ENCODE measurements at regions not wholly inside any gene's neighbourhood (a gene's known extent, or its start where the extent isn't known, plus 50 kb on each side); places are given as distances from the start of the nearest gene placed in this dataset.
"Not testable (repeated sequence)": the region's sequence is repeated elsewhere in the genome, so short reads cannot be mapped to it uniquely, and the experiment has no call there.

- H3K4me1 Mint-ChIP-seq (ENCODE audit: low read depth): no peaks in the 10 kb centered on the region
- no peaks in the 10 kb centered on the region for H3K4me1 ChIP-seq (ENCODE audit: insufficient read depth, low read length)
- ATAC-seq (ENCODE audit: poor library complexity) (no peak), DNase-seq (no peak)
- ChIA-PET CTCF (no interaction called here), POLR2A (no interaction called here)
- H3K27me3 ChIP-seq (ENCODE audit: control insufficient read depth in 1 of 2, insufficient read depth in 2 of 2, low read length in 2 of 2): no peaks in the 10 kb centered on the region
- H3K27me3 Mint-ChIP-seq: no peaks in the 10 kb centered on the region
- no peak overlapping the region for H3K27ac ChIP-seq (ENCODE audit: low read depth in 1 of 2, low read length in 2 of 2)
- intact Hi-C loops (cut with DNase I, micrococcal nuclease): no loop called here
- no peaks in the 10 kb centered on the region for H3K36me3 ChIP-seq (ENCODE audit: insufficient read depth, low read length)
- H3K36me3 Mint-ChIP-seq (ENCODE audit: low read depth): no peaks in the 10 kb centered on the region
- H3K4me3 ChIP-seq (ENCODE audit: low read length): no peak overlapping the region
- peaks cover 2% of the 10 kb centered on the region for H3K9me3 Mint-ChIP-seq
- H3K4me3 Mint-ChIP-seq: no peak overlapping the region
- TF ChIP-seq CTCF (IDR thresholded peaks at IDR 0.05): no peak
- no peak overlapping the region for H3K27ac Mint-ChIP-seq
- H3K9me3 ChIP-seq (ENCODE audit: control insufficient read depth in 1 of 2, insufficient read depth in 1 of 2, low read length in 2 of 2): peaks cover 0 to 4% of the 10 kb centered on the region in 2 experiments
These were observed 753.4 kb upstream of the ADGRB3 start for GRCh38 chr6:67881706-67882065.

GRCh38 chr6:67880939-67881705, 754.0 kb upstream of the ADGRB3 start:
- ChIA-PET POLR2A (no interaction called here), CTCF (no interaction called here)
- no peak for TF ChIP-seq CTCF (IDR thresholded peaks at IDR 0.05)
- H3K4me3 ChIP-seq (ENCODE audit: low read length): no peak overlapping the region
- Mint-ChIP-seq H3K27me3 (no peaks in the 10 kb centered on the region), H3K36me3 (ENCODE audit: low read depth) (no peaks in the 10 kb centered on the region), H3K9me3 (peaks cover 2% of the 10 kb centered on the region), H3K27ac (no peak overlapping the region), H3K4me1 (ENCODE audit: low read depth) (no peaks in the 10 kb centered on the region), H3K4me3 (no peak overlapping the region)
- H3K36me3 ChIP-seq (ENCODE audit: insufficient read depth, low read length): no peaks in the 10 kb centered on the region
- DNase-seq: no peak
- H3K27ac ChIP-seq (ENCODE audit: low read depth in 1 of 2, low read length in 2 of 2): no peak overlapping the region
- no peak for ATAC-seq (ENCODE audit: poor library complexity)
- H3K4me1 ChIP-seq (ENCODE audit: insufficient read depth, low read length): no peaks in the 10 kb centered on the region
- H3K9me3 ChIP-seq (ENCODE audit: control insufficient read depth in 1 of 2, insufficient read depth in 1 of 2, low read length in 2 of 2): peaks cover 0 to 4% of the 10 kb centered on the region in 2 experiments
- no peaks in the 10 kb centered on the region for H3K27me3 ChIP-seq (ENCODE audit: control insufficient read depth in 1 of 2, insufficient read depth in 2 of 2, low read length in 2 of 2)
- intact Hi-C loops (cut with DNase I, micrococcal nuclease): no loop called here

- POLR2A ChIA-PET; DNase-seq; H3K27me3 ChIP-seq (ENCODE audit: control insufficient read depth in 1 of 2, insufficient read depth in 2 of 2, low read length in 2 of 2); H3K27me3 Mint-ChIP-seq; ATAC-seq (ENCODE audit: poor library complexity); H3K27ac ChIP-seq (ENCODE audit: low read depth in 1 of 2, low read length in 2 of 2); H3K4me1 ChIP-seq (ENCODE audit: insufficient read depth, low read length); H3K27ac Mint-ChIP-seq; H3K4me3 Mint-ChIP-seq; CTCF ChIA-PET; H3K36me3 Mint-ChIP-seq (ENCODE audit: low read depth); intact Hi-C loops (cut with DNase I, micrococcal nuclease); H3K9me3 Mint-ChIP-seq; H3K4me1 Mint-ChIP-seq (ENCODE audit: low read depth); H3K36me3 ChIP-seq (ENCODE audit: insufficient read depth, low read length); H3K9me3 ChIP-seq (ENCODE audit: control insufficient read depth in 1 of 2, insufficient read depth in 1 of 2, low read length in 2 of 2); H3K4me3 ChIP-seq (ENCODE audit: low read length): not testable (repeated sequence)
These were observed 754.7 kb upstream of the ADGRB3 start for GRCh38 chr6:67880343-67880742.

- H3K4me1 ChIP-seq (ENCODE audit: insufficient read depth, low read length); CTCF ChIA-PET; H3K9me3 ChIP-seq (ENCODE audit: control insufficient read depth in 1 of 2, insufficient read depth in 1 of 2, low read length in 2 of 2); H3K27me3 Mint-ChIP-seq; H3K27me3 ChIP-seq (ENCODE audit: control insufficient read depth in 1 of 2, insufficient read depth in 2 of 2, low read length in 2 of 2); DNase-seq; intact Hi-C loops (cut with DNase I, micrococcal nuclease); H3K36me3 ChIP-seq (ENCODE audit: insufficient read depth, low read length); H3K9me3 Mint-ChIP-seq; ATAC-seq (ENCODE audit: poor library complexity); H3K4me3 Mint-ChIP-seq; POLR2A ChIA-PET; H3K4me3 ChIP-seq (ENCODE audit: low read length); H3K27ac Mint-ChIP-seq; H3K27ac ChIP-seq (ENCODE audit: low read depth in 1 of 2, low read length in 2 of 2); H3K36me3 Mint-ChIP-seq (ENCODE audit: low read depth); H3K4me1 Mint-ChIP-seq (ENCODE audit: low read depth): not testable (repeated sequence)
These were observed 755.2 kb upstream of the ADGRB3 start for GRCh38 chr6:67879928-67880327.

- ATAC-seq (ENCODE audit: poor library complexity); CTCF ChIA-PET; H3K27ac Mint-ChIP-seq: not testable (repeated sequence)
These were observed 755.8 kb upstream of the ADGRB3 start for GRCh38 chr6:67879105-67879904.

GRCh38 chr6:67878216-67878615, 756.9 kb upstream of the ADGRB3 start:
- ATAC-seq (ENCODE audit: poor library complexity); H3K27ac Mint-ChIP-seq; H3K4me1 ChIP-seq (ENCODE audit: insufficient read depth, low read length); POLR2A ChIA-PET; H3K36me3 Mint-ChIP-seq (ENCODE audit: low read depth); H3K4me1 Mint-ChIP-seq (ENCODE audit: low read depth); H3K36me3 ChIP-seq (ENCODE audit: insufficient read depth, low read length); H3K27me3 Mint-ChIP-seq; CTCF ChIA-PET; DNase-seq; H3K9me3 Mint-ChIP-seq; H3K4me3 ChIP-seq (ENCODE audit: low read length); H3K27ac ChIP-seq (ENCODE audit: low read depth in 1 of 2, low read length in 2 of 2); H3K9me3 ChIP-seq (ENCODE audit: control insufficient read depth in 1 of 2, insufficient read depth in 1 of 2, low read length in 2 of 2); H3K27me3 ChIP-seq (ENCODE audit: control insufficient read depth in 1 of 2, insufficient read depth in 2 of 2, low read length in 2 of 2); intact Hi-C loops (cut with DNase I, micrococcal nuclease); H3K4me3 Mint-ChIP-seq: not testable (repeated sequence)

More at GRCh38 chr6:67879105-67879904, 755.8 kb upstream of the ADGRB3 start:
- intact Hi-C loops (cut with DNase I, micrococcal nuclease); DNase-seq; H3K27me3 ChIP-seq (ENCODE audit: control insufficient read depth in 1 of 2, insufficient read depth in 2 of 2, low read length in 2 of 2); H3K9me3 ChIP-seq (ENCODE audit: control insufficient read depth in 1 of 2, insufficient read depth in 1 of 2, low read length in 2 of 2); POLR2A ChIA-PET; H3K4me1 Mint-ChIP-seq (ENCODE audit: low read depth); H3K36me3 ChIP-seq (ENCODE audit: insufficient read depth, low read length); H3K27me3 Mint-ChIP-seq; H3K4me3 ChIP-seq (ENCODE audit: low read length); H3K4me1 ChIP-seq (ENCODE audit: insufficient read depth, low read length); H3K36me3 Mint-ChIP-seq (ENCODE audit: low read depth); H3K4me3 Mint-ChIP-seq; H3K27ac ChIP-seq (ENCODE audit: low read depth in 1 of 2, low read length in 2 of 2); H3K9me3 Mint-ChIP-seq: not testable (repeated sequence)
